Stimulated activated CD4-positive, alpha-beta T cell treated with anti-CD3 and anti-CD28 coated beads, Interleukin-2, amount 100 ng/mL, for 4 hours (primary cell): ENCODE measurements at regions not wholly inside any gene's neighbourhood (a gene's known extent, or its start where the extent isn't known, plus 50 kb on each side); places are given as distances from the start of the nearest gene placed in this dataset.
"Not testable (repeated sequence)": the region's sequence is repeated elsewhere in the genome, so short reads cannot be mapped to it uniquely, and the experiment has no call there.

Experiments used
- DNase-seq: peaks from one replicate; pipeline ENCODE4 v3.0.0-alpha.2; 2020; ENCODE audit warnings: low read depth

GRCh38 chr2:237217995-237218616, 132.4 kb downstream of the COPS8 start:
- DNase-seq: no peak

GRCh38 chr2:237218756-237219155, 133.1 kb downstream of the COPS8 start:
- DNase-seq: no peak

GRCh38 chr2:237219826-237220225, 134.1 kb downstream of the COPS8 start:
- DNase-seq: no peak

- no peak for DNase-seq
Measured at GRCh38 chr2:237221443-237221842, 135.8 kb downstream of the COPS8 start.

- DNase-seq: no peak
Measured at GRCh38 chr2:237222178-237222577, 136.5 kb downstream of the COPS8 start.

- DNase-seq: no peak
Measured at GRCh38 chr2:237222601-237223041, 136.9 kb downstream of the COPS8 start.

GRCh38 chr2:237223201-237223861, 137.6 kb downstream of the COPS8 start:
- DNase-seq: no peak

- DNase-seq: no peak
Measured at GRCh38 chr2:237227190-237227589, 141.5 kb downstream of the COPS8 start.

- no peak for DNase-seq
Measured at GRCh38 chr2:237227592-237228280, 142.0 kb downstream of the COPS8 start.

- DNase-seq: no peak
Measured at GRCh38 chr2:237228281-237228625, 142.6 kb downstream of the COPS8 start.

- no peak for DNase-seq
Measured at GRCh38 chr2:237229905-237230304, 144.2 kb downstream of the COPS8 start.

- no peak for DNase-seq
Measured at GRCh38 chr2:237230355-237230754, 144.7 kb downstream of the COPS8 start.

GRCh38 chr2:237231593-237231992, 145.9 kb downstream of the COPS8 start:
- no peak for DNase-seq

GRCh38 chr2:237232166-237232565, 146.5 kb downstream of the COPS8 start:
- DNase-seq: no peak

- DNase-seq: no peak
Measured at GRCh38 chr2:237234268-237234667, 148.6 kb downstream of the COPS8 start.

- DNase-seq: no peak
Measured at GRCh38 chr2:237235383-237236095, 149.8 kb downstream of the COPS8 start.

- DNase-seq: no peak
Measured at GRCh38 chr2:237236188-237236587, 150.5 kb downstream of the COPS8 start.

- DNase-seq: no peak
Measured at GRCh38 chr2:237238249-237238648, 152.6 kb downstream of the COPS8 start.

- DNase-seq: no peak
Measured at GRCh38 chr2:237240252-237240651, 154.6 kb downstream of the COPS8 start.

- not testable (repeated sequence) for DNase-seq
Measured at GRCh38 chr2:237240868-237241267, 155.2 kb downstream of the COPS8 start.

- no peak for DNase-seq
Measured at GRCh38 chr2:237242091-237242536, 156.4 kb downstream of the COPS8 start.

GRCh38 chr2:237243487-237243886, 157.8 kb downstream of the COPS8 start:
- no peak for DNase-seq

- no peak for DNase-seq
Measured at GRCh38 chr2:237244178-237244577, 158.5 kb downstream of the COPS8 start.
